NCI-H460 (cell line): ENCODE measurements at regions not wholly inside any gene's neighbourhood (a gene's known extent, or its start where the extent isn't known, plus 50 kb on each side); places are given as distances from the start of the nearest gene placed in this dataset.

Source experiments
- DNase-seq: peaks from one replicate; pipeline ENCODE4 v3.0.0-alpha.2; 2016; ENCODE audit warnings: low read depth; ENCODE audit errors: extremely low read depth

GRCh38 chr6:14718861-14719260 is 527.0 kb upstream of the JARID2 start:
- DNase-seq = no peak

DNA sequence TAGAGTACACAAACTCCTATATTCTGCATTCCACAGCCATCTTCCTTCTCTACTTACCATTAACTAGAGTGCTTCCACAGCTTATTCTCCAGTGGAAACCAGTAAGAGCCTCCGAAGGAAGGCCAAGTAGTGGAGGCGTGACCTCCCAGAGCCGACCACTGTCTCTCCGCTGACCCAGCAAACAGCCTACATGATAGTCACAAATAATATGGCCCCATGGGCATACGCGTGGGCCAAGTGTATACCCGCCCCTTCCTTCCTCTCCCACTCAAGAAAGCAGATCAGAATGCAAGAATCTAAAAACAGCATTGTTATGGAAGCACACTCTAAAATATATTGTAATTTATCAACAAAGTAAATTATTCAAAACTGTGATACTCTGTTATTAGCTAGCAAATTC is 526.6 kb upstream of the JARID2 start:
- no peak for DNase-seq

- no peak for DNase-seq
Observed at GRCh38 chr6:14720411-14721102, 525.3 kb upstream of the JARID2 start.

DNA sequence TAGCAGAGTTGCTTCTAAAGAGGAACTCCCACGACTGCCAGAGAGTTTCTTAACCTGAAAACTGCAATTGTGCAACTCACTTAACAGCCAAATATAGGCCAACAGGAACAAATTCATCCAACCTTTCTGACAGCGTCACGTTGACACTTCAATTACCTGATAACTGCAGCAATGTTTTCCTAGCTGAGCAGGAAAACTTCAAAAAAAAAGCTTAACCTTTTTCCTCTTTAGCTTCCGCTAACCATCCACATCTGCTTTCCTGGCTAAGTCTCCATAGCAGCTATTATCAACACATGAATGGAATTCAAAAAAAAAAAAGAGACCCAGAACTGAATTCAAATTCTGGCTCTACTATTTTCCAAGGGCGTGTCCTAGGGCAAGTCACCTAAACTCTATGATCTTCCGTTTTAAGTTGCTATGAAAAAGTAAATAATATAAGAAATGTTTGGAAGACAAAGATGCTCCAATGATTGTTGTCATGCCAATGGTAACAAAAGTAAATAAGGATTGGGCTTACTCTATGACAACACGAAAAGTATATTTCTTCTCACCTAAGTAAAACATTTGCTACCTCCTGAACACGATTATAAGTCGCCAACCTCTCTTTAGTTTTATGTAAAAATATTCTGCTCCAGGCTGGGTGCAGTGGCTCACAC is 524.6 kb upstream of the JARID2 start:
- no peak for DNase-seq

GRCh38 chr6:14722001-14722562 is 523.8 kb upstream of the JARID2 start:
- no peak for DNase-seq

DNA sequence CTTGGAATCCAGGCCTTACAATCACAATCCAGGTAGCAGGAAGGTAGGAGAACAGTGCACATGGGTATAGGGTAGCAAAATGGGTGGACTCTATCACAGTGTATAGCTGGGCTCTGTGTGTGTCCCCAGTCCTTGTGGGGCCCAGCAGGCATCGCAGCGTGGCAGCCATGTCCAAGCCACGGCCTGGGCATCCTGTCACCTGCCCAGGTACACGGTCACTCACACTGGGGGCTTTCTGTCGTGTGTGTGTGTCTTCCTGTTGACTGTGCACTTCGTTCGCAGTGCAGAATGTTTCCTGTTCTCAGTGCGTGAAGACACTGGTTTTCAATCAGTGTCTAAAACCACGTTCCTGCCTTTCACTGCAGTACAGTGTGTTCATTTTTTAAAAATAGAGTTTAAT is 523.2 kb upstream of the JARID2 start:
- DNase-seq = no peak

GRCh38 chr6:14723535-14724086 is 522.3 kb upstream of the JARID2 start:
- DNase-seq = no peak

GRCh38 chr6:14724549-14724948 is 521.3 kb upstream of the JARID2 start:
- no peak for DNase-seq

DNA sequence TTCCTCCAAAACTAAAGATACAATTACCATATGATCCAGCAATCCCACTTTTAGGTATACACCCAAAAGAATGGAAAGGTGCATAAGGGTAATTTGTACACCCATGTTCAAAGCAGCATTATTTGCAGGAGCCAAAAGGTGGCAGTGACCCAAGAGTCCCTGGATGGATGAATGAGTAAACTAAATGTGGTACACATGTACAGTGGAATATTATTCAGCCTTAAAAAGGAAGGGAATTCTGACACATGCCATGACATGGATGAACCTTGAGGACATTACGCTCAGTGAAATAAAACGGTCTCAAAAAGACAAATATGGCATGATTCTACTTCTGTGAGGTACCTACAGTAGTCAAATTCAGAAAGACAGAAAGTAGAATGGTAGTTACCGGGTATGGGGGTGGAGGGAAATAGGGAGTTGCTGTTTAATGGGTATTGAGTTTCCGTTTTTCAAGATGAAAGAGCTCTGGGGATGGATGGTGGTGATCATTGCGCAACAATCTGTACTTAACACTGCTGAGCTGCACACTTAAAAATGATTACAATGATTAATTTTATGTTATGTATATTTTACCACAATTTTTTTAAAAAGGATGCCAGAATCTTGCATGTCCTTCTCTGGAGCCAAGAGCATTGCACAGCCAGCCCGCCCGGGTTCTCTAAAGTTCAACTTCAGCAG is 518.9 kb upstream of the JARID2 start:
- DNase-seq = no peak

DNA sequence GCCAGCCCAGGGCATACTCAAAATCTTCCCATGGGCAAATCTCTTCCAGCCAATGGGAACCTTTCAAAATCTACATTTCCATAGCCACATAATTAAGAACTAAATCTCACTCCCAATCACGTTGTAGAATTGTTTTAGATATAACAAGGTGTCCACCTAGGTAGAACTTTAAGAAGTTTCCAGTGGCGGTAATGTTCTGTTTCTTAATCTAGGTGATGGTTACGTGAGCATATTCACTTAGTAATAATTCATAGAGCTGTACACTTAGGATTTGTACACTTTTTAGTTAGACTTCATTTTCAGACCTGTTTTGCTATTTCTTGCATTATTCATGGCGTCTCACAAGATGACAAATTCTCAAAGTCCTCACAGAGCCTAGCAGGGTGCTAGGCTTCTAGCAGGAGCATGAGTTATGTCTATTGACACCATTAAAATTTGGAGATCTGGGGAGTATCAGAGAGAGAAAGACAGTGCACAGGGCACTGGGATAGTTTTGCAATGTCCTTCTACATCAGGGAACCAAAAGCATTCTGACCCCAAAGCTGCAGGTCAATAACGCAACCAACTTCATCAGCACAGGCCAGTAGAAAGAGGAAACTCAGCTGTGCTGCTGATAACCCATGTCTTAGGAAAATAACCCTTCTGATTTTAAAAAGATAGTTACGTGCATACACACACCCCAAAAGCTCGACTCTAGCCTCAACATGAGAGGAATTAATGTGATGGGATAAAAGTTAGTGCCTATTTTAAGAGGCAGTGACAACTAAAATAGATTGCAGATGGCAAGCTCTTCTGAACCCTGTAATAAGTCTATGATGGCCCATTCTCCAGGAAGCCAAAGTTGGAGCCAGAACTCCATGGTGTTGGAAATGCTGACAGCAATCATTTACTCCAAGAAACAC is 518.1 kb upstream of the JARID2 start:
- no peak for DNase-seq

DNA sequence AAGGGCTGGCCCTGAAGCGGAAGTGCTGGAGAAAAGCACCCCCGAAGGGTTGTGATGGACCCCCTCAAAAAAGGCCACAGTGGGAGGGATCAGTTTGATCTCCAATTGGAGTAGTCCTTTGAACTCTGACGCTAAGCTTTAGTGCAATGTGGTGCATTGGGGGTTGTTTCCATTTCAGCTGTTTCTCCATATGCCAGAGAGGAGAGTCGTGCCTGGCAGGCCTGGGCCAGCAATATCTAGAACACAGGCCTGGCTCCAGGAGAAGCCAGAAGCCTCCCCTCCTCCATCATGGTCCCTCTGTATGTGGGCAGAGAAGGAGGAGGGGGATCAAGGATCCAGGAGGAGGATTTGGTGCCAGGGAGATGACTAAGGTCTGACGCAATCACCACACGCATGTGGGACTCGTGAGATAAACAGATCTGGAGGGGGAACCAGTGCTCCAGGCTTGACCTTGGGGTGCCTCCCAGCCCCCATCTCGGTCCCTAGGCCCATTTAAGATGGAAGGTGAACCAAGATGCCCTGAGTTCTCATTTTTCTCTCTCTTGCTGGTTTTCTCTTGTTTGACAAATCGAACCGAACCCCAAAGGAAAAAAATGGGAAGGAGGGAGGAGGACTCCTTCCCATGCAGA is 517.4 kb upstream of the JARID2 start:
- no peak for DNase-seq

GRCh38 chr6:14729129-14729871 is 516.6 kb upstream of the JARID2 start:
- no peak for DNase-seq

- DNase-seq = no peak
Observed at GRCh38 chr6:14730654-14731053, 515.2 kb upstream of the JARID2 start.

DNA sequence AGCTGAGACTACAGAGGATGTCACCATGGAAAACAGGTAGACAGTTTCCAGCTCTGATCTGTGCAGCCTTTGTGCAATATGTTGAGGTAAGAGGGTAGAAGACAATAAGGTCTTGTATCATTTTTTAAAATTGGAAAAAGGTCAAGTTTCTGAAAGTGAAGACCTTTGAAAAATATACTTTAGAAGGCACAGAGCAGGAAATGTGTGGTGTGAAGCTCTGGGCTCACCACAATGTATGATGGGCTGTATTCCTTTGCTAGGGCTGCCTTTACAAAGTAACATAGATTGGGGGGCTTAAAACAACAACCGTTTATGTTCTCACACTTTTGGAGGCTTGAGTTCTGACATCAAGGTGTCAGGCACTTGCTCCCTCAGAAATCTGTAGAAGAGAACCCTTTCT is 514.3 kb upstream of the JARID2 start:
- no peak for DNase-seq

GRCh38 chr6:14732226-14732843 is 513.5 kb upstream of the JARID2 start:
- DNase-seq = no peak

GRCh38 chr6:14732844-14733757 is 512.8 kb upstream of the JARID2 start:
- DNase-seq = no peak

DNA sequence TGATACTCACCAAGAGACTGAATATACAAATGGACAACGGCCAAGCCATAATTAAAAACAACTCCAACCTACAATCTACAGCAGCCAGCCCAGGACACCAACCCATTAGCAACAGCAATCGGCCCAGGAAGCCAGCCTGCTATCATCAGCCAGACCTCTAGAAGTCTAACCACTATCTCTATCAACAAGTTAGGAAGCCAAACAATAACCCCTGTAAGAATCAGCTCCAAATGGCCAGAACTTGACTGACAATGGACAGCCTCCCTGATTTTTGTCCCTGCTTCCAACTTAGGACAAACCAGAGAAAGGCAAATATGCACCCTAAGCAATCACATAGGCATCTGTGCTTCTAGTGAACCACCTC is 511.8 kb upstream of the JARID2 start:
- DNase-seq = no peak
